C4-2B (cell line): ENCODE measurements at regions not wholly inside any gene's neighbourhood (a gene's known extent, or its start where the extent isn't known, plus 50 kb on each side); places are given as distances from the start of the nearest gene placed in this dataset.

Source experiments
- H3K27ac ChIP-seq: fragments of 450-650 bp; 2 replicates; pipeline ENCODE4 v1.5.1; 2017
- ZFX ChIP-seq: fragments of 450-650 bp; IDR thresholded peaks from 2 replicates; pipeline ENCODE4 v1.6.1; 2017
- TF ChIP-seq, protein P1 (sequence below): fragments of 450-650 bp; conservative IDR thresholded peaks from 2 replicates; pipeline ENCODE4 v1.5.1; 2017; ENCODE audit warnings: mild to moderate bottlenecking

DNA sequence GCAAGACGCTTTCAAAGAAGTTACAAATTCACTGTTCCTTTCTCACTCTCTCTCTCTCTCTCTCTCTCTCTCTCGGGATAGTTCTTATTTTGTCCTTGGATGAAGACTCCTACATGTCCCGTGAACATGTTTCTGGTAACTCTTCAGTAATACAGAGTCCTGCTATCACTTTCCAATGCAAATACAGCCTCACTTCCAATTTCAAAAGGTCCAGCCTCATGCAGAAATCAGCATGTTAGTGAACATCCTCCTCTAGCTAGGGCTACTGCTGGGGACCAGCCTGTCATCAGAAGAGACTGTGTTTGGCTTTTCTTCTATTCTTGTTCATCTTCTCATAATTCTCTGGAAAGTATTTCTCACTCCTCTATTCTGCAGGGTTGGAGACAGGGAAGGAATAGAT, 1306.7 kb upstream of the CELF4 start:
- no peak overlapping the region for H3K27ac ChIP-seq
- TF ChIP-seq, protein P1, sequence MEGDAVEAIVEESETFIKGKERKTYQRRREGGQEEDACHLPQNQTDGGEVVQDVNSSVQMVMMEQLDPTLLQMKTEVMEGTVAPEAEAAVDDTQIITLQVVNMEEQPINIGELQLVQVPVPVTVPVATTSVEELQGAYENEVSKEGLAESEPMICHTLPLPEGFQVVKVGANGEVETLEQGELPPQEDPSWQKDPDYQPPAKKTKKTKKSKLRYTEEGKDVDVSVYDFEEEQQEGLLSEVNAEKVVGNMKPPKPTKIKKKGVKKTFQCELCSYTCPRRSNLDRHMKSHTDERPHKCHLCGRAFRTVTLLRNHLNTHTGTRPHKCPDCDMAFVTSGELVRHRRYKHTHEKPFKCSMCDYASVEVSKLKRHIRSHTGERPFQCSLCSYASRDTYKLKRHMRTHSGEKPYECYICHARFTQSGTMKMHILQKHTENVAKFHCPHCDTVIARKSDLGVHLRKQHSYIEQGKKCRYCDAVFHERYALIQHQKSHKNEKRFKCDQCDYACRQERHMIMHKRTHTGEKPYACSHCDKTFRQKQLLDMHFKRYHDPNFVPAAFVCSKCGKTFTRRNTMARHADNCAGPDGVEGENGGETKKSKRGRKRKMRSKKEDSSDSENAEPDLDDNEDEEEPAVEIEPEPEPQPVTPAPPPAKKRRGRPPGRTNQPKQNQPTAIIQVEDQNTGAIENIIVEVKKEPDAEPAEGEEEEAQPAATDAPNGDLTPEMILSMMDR = no peak
- no peak for TF ChIP-seq ZFX

DNA sequence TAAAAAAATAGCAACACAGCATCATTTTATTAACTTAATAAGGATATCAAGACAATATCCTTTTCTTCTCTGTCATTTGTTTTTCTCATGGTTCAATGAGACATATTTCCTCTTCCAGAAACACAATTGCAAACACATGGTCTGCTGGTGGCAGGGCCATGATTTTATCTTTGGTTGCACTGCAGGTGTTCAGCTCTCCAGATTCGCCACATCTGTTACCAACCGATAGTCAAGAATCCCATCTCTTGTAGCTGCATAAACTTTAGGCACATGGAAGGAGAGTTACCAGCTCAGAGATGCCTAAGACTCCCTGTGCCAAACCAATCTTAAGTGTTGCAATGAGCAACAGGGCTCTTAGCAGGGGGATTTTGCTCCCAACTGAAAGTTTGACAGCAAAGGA, 1303.2 kb upstream of the CELF4 start:
- no peak overlapping the region for H3K27ac ChIP-seq
- TF ChIP-seq ZFX = no peak

DNA sequence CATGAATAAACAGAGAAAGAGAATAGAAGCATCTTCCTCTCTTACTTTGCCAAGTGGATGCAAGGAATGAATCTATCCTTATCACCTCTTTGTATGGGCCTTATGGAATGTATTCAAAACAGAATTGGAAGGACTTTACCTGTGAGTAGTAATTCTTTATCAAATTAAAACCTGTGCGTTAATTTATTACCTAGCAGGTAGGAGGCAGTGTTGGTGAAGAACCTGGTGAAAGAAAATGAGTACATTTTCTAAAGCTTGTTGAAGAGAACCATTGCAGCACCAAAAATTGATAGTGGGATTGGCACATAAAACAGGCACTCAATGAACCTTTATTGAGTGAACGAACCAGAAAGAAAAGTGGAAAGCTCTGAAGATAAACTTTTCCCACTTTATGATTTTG, 1302.1 kb upstream of the CELF4 start:
- no peak overlapping the region for H3K27ac ChIP-seq
- TF ChIP-seq, protein P1 = peak; percentile 15; the same call in 1 of the 2 replicates
- no peak for TF ChIP-seq ZFX

DNA sequence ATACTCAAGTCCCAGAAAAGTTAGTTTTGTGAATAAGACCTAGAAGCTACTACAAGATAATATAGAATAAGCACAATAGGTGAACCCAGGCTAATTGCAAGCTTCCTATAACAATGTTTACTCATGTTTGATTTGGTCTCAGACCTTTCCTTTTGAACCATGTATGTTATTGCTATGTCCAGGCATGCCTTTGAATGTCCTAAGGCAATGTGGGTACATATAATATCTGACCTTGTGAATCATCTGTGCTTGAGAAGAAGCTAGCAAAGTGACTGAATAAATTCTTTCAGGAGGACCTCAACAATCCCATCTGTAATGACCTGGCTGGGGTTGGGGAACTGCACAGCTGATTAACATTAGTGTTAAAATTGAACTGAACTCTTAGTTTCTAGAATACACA, 1285.9 kb upstream of the CELF4 start:
- H3K27ac ChIP-seq = no peak overlapping the region
- TF ChIP-seq, protein P1 = no peak
- no peak for TF ChIP-seq ZFX

DNA sequence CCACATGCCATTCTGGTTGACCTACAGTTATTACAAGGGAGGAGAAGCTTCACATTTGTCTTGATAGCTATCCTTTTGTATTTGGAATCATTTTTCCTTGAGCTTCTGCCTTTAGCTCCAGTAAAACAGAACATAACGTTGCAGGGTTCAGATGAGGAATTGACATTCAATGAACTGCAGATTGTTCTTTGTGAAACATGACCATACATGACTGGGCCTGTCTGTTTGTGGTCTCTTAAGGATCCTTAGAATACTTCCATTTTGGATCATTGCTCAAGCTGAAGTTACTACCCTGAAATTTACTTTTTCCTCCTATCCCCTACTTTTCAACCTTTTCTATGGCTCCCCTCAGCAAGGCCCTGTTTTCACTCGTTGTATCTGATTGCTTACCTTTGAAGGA, 1281.7 kb upstream of the CELF4 start:
- TF ChIP-seq, protein P1 = no peak
- no peak for TF ChIP-seq ZFX
- no peak overlapping the region for H3K27ac ChIP-seq

DNA sequence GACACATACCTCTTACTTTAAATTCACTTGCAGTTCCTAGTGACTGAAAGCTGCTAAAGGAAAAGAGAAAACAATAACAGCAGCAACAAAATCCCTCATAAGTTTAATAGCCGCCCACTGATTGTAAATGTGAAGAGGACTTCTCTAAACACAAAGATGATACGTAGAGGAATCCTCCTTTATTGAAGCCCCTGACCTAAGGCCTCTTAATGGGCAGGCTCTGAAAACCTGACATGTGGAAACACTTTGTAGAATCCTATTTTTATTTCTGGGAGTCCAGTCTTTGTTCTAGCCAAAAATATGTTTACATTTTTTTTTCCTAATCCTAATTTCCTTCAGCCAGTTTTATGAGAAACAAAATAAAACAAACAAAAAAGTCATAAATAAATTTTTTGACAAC, 1277.7 kb upstream of the CELF4 start:
- TF ChIP-seq ZFX = no peak
- TF ChIP-seq, protein P1 = no peak
- no peak overlapping the region for H3K27ac ChIP-seq

DNA sequence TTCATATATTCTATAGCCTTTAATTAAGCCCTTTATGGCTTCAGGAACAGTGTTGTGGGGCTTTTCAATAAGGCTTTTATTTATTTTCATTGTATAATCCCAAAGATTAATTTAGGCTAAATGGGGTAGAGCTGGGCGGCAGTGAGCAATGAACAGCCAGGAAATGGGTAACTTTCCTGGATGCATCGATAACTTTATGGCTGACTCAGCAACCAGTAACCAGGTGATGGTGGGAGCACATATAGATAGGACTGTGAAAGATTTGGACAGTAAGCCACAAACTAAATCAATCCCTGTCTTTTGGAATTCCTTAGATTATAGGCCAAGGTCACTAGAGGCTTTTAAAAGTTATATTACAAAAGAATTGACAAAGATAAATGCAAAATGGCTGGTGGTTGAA, 1260.6 kb upstream of the CELF4 start:
- TF ChIP-seq, protein P1 = no peak
- no peak for TF ChIP-seq ZFX
- no peak overlapping the region for H3K27ac ChIP-seq

DNA sequence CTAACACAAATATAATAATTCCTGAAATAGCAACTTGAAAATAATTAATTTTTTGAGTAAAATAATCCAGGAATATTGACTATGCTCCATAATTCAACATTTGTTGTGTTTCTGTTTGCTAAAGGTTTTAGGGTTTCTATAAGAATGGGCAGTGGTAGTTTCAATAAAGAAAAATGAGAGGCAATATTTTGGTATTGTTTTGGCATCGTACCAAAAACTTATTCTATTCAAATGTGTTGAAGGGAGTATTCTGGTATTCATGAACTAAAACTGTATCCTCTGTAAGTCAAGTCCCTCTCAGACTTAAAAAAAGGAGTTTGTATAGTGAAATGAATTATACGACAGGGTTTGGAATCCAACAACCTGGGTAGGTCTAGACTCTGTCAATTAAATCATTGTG, 1245.6 kb upstream of the CELF4 start:
- no peak for TF ChIP-seq ZFX
- TF ChIP-seq, protein P1 = no peak
- no peak overlapping the region for H3K27ac ChIP-seq
